ENCODE measurements at regions not wholly inside any gene's neighbourhood (a gene's known extent, or its start where the extent isn't known, plus 50 kb on each side); places are given as distances from the start of the nearest gene placed in this dataset.

GRCh38 chr13:95354156-95354555 lies 52.9 kb upstream of the ABCC4 start:
- TF ChIP-seq POLR2A (IDR thresholded peaks at IDR 0.05; ENCODE audit: low read length): no peak
- TF ChIP-seq GATA1 (IDR thresholded peaks at IDR 0.05; ENCODE audit: low read depth, low read length): no peak
